NCI-H524 (cell line): ENCODE measurements at regions not wholly inside any gene's neighbourhood (a gene's known extent, or its start where the extent isn't known, plus 50 kb on each side); places are given as distances from the start of the nearest gene placed in this dataset.
A peak's percentile ranks its signal among the peaks of the same experiment; 100 is the strongest.
"Not testable (repeated sequence)": the region's sequence is repeated elsewhere in the genome, so short reads cannot be mapped to it uniquely, and the experiment has no call there.

Experiments used
- DNase-seq, 2 experiments: peaks; one replicate each; lab custom pipeline; 2025; lab: John Stamatoyannopoulos, UW

- DNase-seq = no peak
These were observed 138.1 kb downstream of the LIG4 start for GRCh38 chr13:108077284-108077683.

- not testable (repeated sequence) for DNase-seq
These were observed 140.9 kb downstream of the LIG4 start for GRCh38 chr13:108074429-108074828.

GRCh38 chr13:108070925-108071324, 144.4 kb downstream of the LIG4 start:
- DNase-seq = no peak

GRCh38 chr13:108070491-108070890, 144.8 kb downstream of the LIG4 start:
- no peak for DNase-seq

GRCh38 chr13:108069521-108070210, 145.7 kb downstream of the LIG4 start:
- DNase-seq = no peak

- DNase-seq = not testable (repeated sequence)
These were observed 151.0 kb downstream of the LIG4 start for GRCh38 chr13:108064372-108064771.

GRCh38 chr13:108060111-108060510, 155.2 kb downstream of the LIG4 start:
- DNase-seq = no peak

- peak; percentile 4 to 31 for DNase-seq
These were observed 159.1 kb downstream of the LIG4 start for GRCh38 chr13:108056278-108056677.

GRCh38 chr13:108049211-108049610, 166.1 kb downstream of the LIG4 start:
- no peak for DNase-seq

- DNase-seq = peak; percentile 50 to 83
These were observed 170.4 kb downstream of the LIG4 start for GRCh38 chr13:108044954-108045353.

- DNase-seq = not testable (repeated sequence)
These were observed 172.5 kb downstream of the LIG4 start for GRCh38 chr13:108042866-108043265.

GRCh38 chr13:108037348-108037747, 178.0 kb downstream of the LIG4 start:
- no peak for DNase-seq

GRCh38 chr13:108036411-108036932, 178.9 kb downstream of the LIG4 start:
- DNase-seq = no peak

GRCh38 chr13:108034909-108035410, 180.4 kb downstream of the LIG4 start:
- DNase-seq = no peak

GRCh38 chr13:108033800-108034707, 181.3 kb downstream of the LIG4 start:
- no peak for DNase-seq

GRCh38 chr13:108031865-108032264, 183.5 kb downstream of the LIG4 start:
- no peak for DNase-seq

GRCh38 chr13:108030769-108031168, 184.6 kb downstream of the LIG4 start:
- no peak for DNase-seq

- DNase-seq = no peak
These were observed 188.5 kb downstream of the LIG4 start for GRCh38 chr13:108026680-108027410.

GRCh38 chr13:108020027-108020426, 195.3 kb downstream of the LIG4 start:
- DNase-seq = no peak

- DNase-seq = no peak
These were observed 196.9 kb downstream of the LIG4 start for GRCh38 chr13:108018371-108018870.

GRCh38 chr13:108006619-108007018, 208.7 kb downstream of the LIG4 start:
- no peak for DNase-seq

- no peak for DNase-seq
These were observed 210.1 kb downstream of the LIG4 start for GRCh38 chr13:108005231-108005630.
